Pancreas (tissue), 10 donors: ENCODE measurements at regions not wholly inside any gene's neighbourhood (a gene's known extent, or its start where the extent isn't known, plus 50 kb on each side); places are given as distances from the start of the nearest gene placed in this dataset.

Experiments
- ATAC-seq, 4 donors: fragments of 200-7000 bp; cut with Tn5 transposase; one replicate each; pipeline versions ENCODE4 v1.8.0 to v1.9.1; 2020; ENCODE audit warnings: mild to moderate bottlenecking in 4 of 4, moderate library complexity in 4 of 4
- DNase-seq, 6 donors: peaks; one replicate each; pipeline ENCODE4 v3.0.0-alpha.2; 2020
- FAIRE-seq: peaks from 2 replicates; lab custom pipeline; 2012; peaks lifted over from hg19 to GRCh38; lab: Jason Lieb, UNC
- H3K27ac ChIP-seq, 4 donors: fragments of 200-600 bp; sonication (generic); 1 replicate in 3 of 4; 2 replicates in 1 of 4; pipeline versions ENCODE4 v1.5.0 to v1.8.0; 2020
- H3K27me3 ChIP-seq, 4 donors: fragments of 200-600 bp; one replicate each; pipeline ENCODE4 v1.8.0; 2021
- H3K36me3 ChIP-seq, 3 donors: fragments of 200-600 bp; sonication (generic) in 1 of 3; one replicate each; pipeline versions ENCODE4 v1.5.0 to v1.8.0; 2020 to 2021
- H3K4me1 ChIP-seq, 3 donors: fragments of 200-600 bp; one replicate each; pipeline ENCODE4 v1.8.0; 2021
- H3K4me3 ChIP-seq, 4 donors: fragments of 200-600 bp; sonication (generic) in 2 of 4; one replicate each; pipeline versions ENCODE4 v1.5.0 to v1.8.0; 2020 to 2021
- H3K9me3 ChIP-seq, 4 donors: fragments of 200-600 bp; one replicate each; pipeline ENCODE4 v1.8.0; 2021
- CTCF ChIP-seq, 4 donors: fragments of 200-600 bp; sonication (generic) in 3 of 4; IDR thresholded peaks; one replicate each; pipeline versions ENCODE4 v1.5.0 to v1.8.0; 2021; ENCODE audit warnings: antibody characterized with exemption in 4 of 4
- WGBS, 2 donors: extraction: QIAGEN DNeasy Blood & Tissue Kit; methylation state at CpG; one replicate each; pipeline ENCODE4 v1.1.7; 2013; 5-methylcytosine and 5-hydroxymethylcytosine counted together
- intact Hi-C, 3 donors: fragments of 100-400 bp; cut with DNase I; formaldehyde crosslinking; loops; one replicate each; pipeline versions ENCODE4 v1.11.1 to v1.14.2; 2022
- donor health status: healthy with polysubstance abuse.
- donor health status: DM: no; HTN: no; CAD: no; lungs with moderate emphysema.
- donor health status: DM: no; HTN: no; CAD: no.
- donor health status: control.
- donor health status: control.
- donor health status: Bipolar disorder and iron deficiency.
- donor health status: DM: yes; HTN: yes; CAD: no.
- donor health status: DM: no; HTN: no; CAD: no.
- donor health status: DM: no; HTN: no; CAD: no.
- donor health status: DM: yes; HTN: yes; CAD: no.

DNA sequence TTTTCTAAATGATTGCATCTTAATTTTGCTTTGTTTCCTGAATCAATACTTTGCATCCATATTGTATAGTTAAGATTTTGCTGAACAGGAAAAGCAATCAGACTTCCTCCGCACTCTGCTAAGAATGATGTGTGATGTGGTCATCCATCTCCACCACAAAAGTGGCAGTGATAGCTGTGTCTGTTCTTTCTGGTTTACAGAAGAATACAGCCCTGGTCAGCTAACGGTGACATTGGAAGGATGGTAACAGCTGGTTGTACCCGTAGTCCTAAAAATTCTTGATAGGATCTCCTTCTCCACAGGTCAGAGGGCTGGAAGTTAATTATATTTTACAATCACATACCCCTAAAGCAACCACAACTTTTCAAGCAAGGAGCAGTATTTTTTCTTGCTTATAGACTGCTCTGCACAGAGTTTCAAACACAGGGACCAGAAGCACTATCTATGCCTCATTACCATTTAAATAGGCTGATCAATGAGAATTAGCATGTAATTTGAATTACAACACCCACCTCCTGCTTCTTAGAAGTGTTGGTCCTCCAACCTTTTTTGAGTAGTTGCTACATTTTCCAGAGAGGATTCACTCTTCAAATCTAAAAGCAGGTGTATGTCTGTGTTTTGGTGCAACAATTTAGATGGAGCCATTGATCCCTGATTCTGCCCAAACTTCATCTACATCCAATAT, 1191.9 kb upstream of the NUDT12 start:
- intact Hi-C loops, result no loop called here
- DNase-seq (no peak), ATAC-seq (no peak), FAIRE-seq (no peak)
- Histone ChIP-seq H3K27ac (no peak overlapping the region), H3K9me3 (no peaks in the 10 kb centered on the region), H3K4me3 (no peak overlapping the region), H3K36me3 (no peaks in the 10 kb centered on the region), H3K27me3 (no peaks in the 10 kb centered on the region), H3K4me1 (no peaks in the 10 kb centered on the region)
- WGBS, 2 donors, result 65 to 76% methylated on average over 3 of the region's 3 CpGs
- no peak for TF ChIP-seq CTCF (IDR thresholded peaks at IDR 0.05)

DNA sequence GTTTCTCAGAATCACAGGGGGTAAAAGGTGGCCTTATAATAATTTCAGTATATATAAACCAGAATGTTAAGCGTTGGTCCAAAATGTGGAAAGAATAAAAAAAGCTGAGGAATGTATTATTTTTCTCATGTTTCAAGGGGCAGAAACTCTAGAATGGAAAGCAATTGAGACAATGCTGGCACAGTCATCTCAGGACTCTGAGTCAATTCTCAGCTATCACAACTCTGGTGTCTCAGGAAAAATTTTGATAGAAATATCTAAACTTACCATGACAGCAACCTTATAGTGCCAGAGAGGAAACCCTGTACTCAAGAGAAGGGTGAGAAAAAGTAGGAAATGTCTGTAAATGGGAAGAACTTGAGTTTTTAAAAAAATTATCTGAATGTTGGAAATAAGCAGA, 1189.4 kb upstream of the NUDT12 start:
- DNase-seq, result no peak
- H3K27me3 ChIP-seq, result no peaks in the 10 kb centered on the region
- H3K9me3 ChIP-seq, result no peaks in the 10 kb centered on the region
- intact Hi-C loops, result no loop called here
- 62 to 85% methylated on average over 1 of the region's 1 CpG for WGBS, 2 donors
- ATAC-seq, result no peak
- TF ChIP-seq CTCF (IDR thresholded peaks at IDR 0.05), result no peak
- no peaks in the 10 kb centered on the region for H3K4me1 ChIP-seq
- H3K27ac ChIP-seq, result no peak overlapping the region
- H3K36me3 ChIP-seq, result no peaks in the 10 kb centered on the region
- H3K4me3 ChIP-seq, result no peak overlapping the region
- FAIRE-seq, result no peak

DNA sequence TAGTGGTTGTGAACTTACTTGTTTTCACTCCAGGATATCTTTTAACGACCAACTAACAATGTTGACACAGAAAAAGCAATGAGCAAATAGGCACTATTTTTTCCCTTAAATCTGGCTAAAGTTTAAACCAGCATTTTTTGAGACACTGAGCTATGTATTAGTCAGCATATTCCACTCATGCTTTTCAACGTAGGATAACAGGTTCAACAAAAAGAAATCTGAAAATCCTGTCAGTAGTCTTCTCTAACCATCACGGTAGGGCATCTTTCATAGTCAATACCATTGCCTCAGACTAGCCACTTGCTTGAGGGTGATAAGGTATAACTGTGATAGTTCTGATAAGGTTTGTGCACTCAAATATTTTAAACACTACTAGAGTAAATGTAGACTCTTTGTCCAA, 1177.3 kb upstream of the NUDT12 start:
- no peak for ATAC-seq
- FAIRE-seq, result no peak
- no peak for DNase-seq
- no peak overlapping the region for H3K27ac ChIP-seq
- TF ChIP-seq CTCF (IDR thresholded peaks at IDR 0.05), result no peak
- no peaks in the 10 kb centered on the region for H3K27me3 ChIP-seq
- no peaks in the 10 kb centered on the region for H3K4me1 ChIP-seq
- WGBS, 2 donors, result 13 to 16% methylated on average over 3 of the region's 3 CpGs
- H3K36me3 ChIP-seq, result no peaks in the 10 kb centered on the region
- H3K9me3 ChIP-seq, result no peaks in the 10 kb centered on the region
- H3K4me3 ChIP-seq, result no peak overlapping the region
- intact Hi-C loops, result no loop called here

- intact Hi-C loops, result no loop called here
- FAIRE-seq, result no peak
- H3K36me3 ChIP-seq, result no peaks in the 10 kb centered on the region
- no peaks in the 10 kb centered on the region for H3K9me3 ChIP-seq
- DNase-seq, result no peak
- no peaks in the 10 kb centered on the region for H3K27me3 ChIP-seq
- 68 to 71% methylated on average over 2 of the region's 2 CpGs for WGBS, 2 donors
- no peaks in the 10 kb centered on the region for H3K4me1 ChIP-seq
- no peak for TF ChIP-seq CTCF (IDR thresholded peaks at IDR 0.05)
- H3K4me3 ChIP-seq, result no peak overlapping the region
- ATAC-seq, result no peak
- no peak overlapping the region for H3K27ac ChIP-seq
These were observed 1176.9 kb upstream of the NUDT12 start for GRCh38 chr5:104739503-104739902.

DNA sequence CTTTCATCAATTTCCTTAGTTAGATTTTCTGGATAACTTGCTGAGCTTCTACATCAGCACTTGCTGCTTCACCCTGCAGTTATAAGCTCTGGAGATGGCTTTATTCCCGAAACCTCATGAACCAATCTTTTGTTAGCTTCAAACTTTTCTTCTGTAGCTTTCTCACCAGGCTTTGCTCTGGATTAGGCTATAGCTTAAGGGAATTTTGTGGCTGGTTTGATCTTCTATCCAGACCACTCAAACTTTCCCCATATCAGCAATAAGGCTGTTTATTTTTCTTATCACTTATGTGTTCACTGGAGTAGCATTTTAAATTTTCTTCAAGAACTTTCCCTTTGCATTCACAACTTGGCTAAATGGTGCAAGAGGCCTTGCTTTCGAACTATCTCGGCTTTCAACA, 1173.5 kb upstream of the NUDT12 start:
- no peak for FAIRE-seq
- WGBS, 2 donors, result 76 to 85% methylated on average over 3 of the region's 3 CpGs
- no peak for ATAC-seq
- Histone ChIP-seq H3K36me3 (no peaks in the 10 kb centered on the region), H3K27ac (no peak overlapping the region), H3K4me3 (no peak overlapping the region), H3K9me3 (no peaks in the 10 kb centered on the region), H3K4me1 (no peaks in the 10 kb centered on the region), H3K27me3 (no peaks in the 10 kb centered on the region)
- intact Hi-C loops, result no loop called here
- TF ChIP-seq CTCF (IDR thresholded peaks at IDR 0.05), result no peak
- no peak for DNase-seq
